KOPT-K1 (cell line): ENCODE measurements at regions not wholly inside any gene's neighbourhood (a gene's known extent, or its start where the extent isn't known, plus 50 kb on each side); places are given as distances from the start of the nearest gene placed in this dataset.

Experiments
- H3K27ac ChIP-seq: fragments of 200-600 bp; sonication (generic); 2 replicates; pipeline ENCODE4 v1.5.1; 2016; ENCODE audit warnings: antibody characterized with exemption, mild to moderate bottlenecking, low read depth, low read length; ENCODE audit not compliant: poor library complexity, severe bottlenecking
- H3K36me3 ChIP-seq: fragments of 200-600 bp; sonication (generic); 2 replicates; pipeline ENCODE4 v1.5.1; 2017; ENCODE audit warnings: antibody characterized with exemption, mild to moderate bottlenecking, low read length, moderate library complexity; ENCODE audit not compliant: insufficient read depth
- H3K9me3 ChIP-seq: fragments of 200-600 bp; sonication (generic); 2 replicates; pipeline ENCODE4 v1.5.1; 2017; ENCODE audit warnings: antibody characterized with exemption, low read length, mild to moderate bottlenecking; ENCODE audit not compliant: insufficient read depth, poor library complexity, severe bottlenecking

DNA sequence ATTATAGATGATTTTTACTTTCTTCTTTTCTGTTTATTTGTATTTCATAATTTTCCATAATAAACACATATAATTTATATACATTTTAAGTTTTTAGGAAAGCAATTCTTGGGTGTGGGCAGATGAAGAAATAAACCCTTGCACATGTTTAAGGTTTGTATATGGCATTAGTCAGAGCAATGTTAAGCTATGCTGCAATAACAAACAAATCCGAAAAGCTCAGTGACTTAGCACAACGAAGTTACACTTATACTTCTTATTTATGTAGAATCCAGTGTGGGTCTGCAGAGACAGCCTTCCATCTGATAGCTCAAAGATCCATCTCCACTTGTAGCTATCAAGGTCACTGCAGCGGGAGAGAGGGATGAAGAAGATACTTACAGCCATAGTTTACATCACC, 68.5 kb upstream of the BARX2 start:
- H3K9me3 ChIP-seq: no peaks in the 10 kb centered on the region
- no peak overlapping the region for H3K27ac ChIP-seq
- no peaks in the 10 kb centered on the region for H3K36me3 ChIP-seq

DNA sequence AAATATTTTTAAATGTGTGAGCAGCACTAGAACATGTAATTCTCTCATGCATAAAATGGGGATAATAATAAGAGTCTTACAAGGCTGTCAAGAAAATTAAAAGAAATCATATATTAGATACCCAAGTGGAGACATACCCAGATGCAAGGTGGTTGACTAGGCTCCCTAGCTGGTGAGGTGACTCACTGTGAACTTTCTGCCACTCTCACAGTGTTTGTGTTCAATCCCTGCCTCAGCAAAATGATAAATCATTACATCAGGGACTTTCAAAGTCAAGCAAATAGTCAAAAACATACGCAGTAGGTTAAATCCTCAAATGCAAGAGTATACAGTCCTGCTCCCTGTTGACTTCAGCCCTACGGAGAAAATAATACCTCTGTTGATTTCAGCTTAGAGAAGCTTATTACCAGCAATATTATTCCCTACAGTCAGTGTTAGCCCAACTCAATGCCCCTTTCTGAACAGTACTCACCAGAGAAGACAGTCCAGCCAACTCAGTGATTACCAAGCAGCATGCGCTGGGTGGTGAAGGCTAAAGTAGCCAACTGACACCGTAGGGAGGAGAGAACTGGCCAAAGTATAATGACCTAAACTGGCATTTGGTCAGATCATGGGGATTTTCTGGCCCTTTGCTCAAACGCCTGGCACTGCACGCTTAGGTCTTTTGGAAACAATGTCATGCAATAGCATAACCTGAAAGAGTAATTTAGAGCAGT, 73.1 kb upstream of the BARX2 start:
- H3K27ac ChIP-seq: no peak overlapping the region
- H3K9me3 ChIP-seq: no peaks in the 10 kb centered on the region
- no peaks in the 10 kb centered on the region for H3K36me3 ChIP-seq

DNA sequence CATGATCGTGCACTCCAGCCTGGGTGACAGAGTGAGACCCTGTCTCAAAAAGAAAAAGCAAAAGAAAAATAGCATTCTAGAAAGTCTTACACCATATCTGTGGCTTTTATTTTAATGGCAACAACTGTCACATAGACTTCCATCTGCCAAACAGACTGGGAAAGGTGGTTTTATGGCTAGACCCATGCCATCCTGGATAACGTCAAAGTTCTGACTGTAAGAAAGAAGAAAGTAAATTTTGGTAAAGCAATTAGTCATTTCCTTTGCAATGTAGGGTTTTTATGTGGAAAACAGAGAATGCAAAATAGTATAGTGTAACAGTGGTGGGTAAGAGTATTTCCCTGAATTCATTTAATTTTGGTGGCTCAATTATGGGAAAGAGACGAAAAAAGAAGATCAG, 75.5 kb upstream of the BARX2 start:
- Histone ChIP-seq H3K36me3 (no peaks in the 10 kb centered on the region), H3K27ac (no peak overlapping the region), H3K9me3 (no peaks in the 10 kb centered on the region)

DNA sequence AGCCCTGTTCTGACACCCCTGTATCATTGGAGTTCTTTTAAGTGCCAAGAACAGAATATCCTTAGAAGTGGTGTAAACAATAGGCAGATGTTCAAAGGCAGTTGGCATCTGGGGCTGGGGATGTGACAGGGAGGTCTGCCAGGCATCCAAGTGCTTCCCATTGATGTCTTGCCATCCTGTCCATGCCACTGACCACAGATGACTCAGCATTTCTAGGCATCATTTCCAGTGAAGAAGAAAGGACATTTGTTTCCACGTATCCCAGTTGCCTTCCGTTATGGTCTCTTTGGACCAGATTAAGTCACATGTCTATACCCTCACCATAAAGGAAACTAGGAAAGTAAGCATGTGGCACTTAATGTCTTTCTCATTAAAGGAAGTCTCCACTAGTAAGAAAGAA, 76.7 kb upstream of the BARX2 start:
- Histone ChIP-seq H3K36me3 (no peaks in the 10 kb centered on the region), H3K27ac (no peak overlapping the region), H3K9me3 (no peaks in the 10 kb centered on the region)

DNA sequence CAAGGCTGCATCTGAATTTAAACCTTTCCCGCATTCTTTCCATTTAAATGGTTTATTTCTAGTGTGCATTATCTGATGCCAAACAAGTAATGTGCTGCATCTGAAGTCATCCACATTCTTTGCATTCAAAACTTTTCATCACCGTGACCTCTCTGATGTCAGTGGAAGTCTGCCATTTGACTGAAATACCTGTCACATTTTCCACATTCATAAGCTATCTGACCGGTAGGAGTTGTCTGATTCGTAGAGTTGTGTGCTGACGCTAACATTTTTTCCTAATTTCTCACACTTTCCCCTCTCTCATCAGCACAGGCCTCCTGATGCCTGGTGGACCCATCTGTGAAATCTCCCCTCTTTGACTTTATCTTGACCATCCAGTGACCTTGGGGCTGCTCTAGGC, 79.9 kb upstream of the BARX2 start:
- no peaks in the 10 kb centered on the region for H3K9me3 ChIP-seq
- H3K27ac ChIP-seq: no peak overlapping the region
- no peaks in the 10 kb centered on the region for H3K36me3 ChIP-seq

DNA sequence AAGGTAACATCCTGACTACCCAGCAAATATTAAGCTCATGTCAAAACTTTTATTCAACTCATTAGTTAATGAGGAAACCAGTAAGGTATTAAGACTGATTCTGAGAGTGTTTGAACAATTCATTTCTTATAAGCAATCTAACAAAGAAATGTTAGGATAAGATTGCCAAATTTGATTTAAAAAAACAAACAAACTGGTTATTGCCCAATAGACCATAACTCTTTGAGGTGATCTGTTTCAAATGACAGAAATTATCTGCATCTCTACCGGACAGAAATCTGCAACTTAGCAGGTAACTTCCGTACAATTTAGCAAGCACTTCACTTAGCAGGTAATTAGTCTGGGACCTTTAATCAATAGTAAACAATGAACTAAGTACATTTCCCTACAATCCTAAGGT, 82.9 kb upstream of the BARX2 start:
- H3K9me3 ChIP-seq: no peaks in the 10 kb centered on the region
- H3K36me3 ChIP-seq: no peaks in the 10 kb centered on the region
- no peak overlapping the region for H3K27ac ChIP-seq

DNA sequence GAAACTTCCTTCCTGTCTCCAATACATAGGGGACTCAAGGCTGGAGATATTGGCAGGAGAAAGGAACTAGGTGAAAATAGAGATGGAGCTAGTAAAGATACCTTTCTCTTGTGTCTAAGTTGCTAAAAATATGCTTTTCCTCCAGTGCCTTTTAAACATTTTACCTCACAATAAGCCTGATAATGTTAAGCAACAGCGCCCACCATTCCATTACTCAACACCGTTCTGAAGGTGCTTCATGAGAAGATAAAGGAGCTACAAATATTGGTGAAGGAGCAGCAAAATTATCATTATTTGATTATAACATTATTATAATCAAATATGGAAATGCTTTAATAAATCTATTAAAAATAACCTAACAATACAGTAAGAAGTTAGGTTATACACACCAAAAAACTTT, 83.6 kb upstream of the BARX2 start:
- Histone ChIP-seq H3K9me3 (no peaks in the 10 kb centered on the region), H3K36me3 (no peaks in the 10 kb centered on the region), H3K27ac (no peak overlapping the region)

DNA sequence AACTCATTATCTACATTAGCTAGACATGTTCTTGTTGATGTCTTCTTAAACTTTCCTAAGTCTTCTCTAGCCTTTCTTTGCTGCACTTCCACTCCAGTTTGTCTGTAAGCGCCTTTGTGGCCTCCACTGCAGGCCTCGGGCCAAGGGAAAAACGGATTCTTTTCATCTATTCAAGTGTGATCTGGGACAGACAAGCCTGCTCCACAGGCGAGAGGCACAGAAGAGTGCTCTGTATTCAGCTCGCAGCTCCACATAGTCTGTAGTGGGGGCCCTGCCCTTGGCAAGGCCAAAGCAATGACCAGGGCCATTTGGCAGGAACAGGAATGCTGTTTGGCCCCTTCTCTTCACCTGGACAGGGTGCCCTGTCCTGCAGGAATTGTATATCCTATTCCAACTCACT, 84.1 kb upstream of the BARX2 start:
- Histone ChIP-seq H3K9me3 (no peaks in the 10 kb centered on the region), H3K27ac (no peak overlapping the region), H3K36me3 (no peaks in the 10 kb centered on the region)

DNA sequence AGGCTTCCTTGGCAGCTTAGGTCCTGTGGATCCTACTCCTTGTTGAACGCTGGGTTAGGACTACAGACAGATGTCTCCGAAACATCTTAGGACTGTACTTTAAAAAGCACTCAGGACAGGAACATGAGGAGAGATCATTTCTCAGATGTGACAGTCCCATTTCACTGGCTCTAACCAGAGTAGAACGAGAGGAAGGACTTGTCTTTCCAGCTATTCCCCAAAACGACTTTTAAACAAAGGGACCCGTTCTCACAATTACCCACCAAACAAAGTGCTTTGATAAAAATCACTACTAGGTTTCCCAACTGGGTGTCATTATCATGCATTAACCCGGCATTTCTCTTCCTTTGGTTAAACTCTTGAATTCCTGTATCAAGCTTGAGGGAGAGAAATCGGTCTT, 84.7 kb upstream of the BARX2 start:
- Histone ChIP-seq H3K36me3 (no peaks in the 10 kb centered on the region), H3K9me3 (no peaks in the 10 kb centered on the region), H3K27ac (no peak overlapping the region)

DNA sequence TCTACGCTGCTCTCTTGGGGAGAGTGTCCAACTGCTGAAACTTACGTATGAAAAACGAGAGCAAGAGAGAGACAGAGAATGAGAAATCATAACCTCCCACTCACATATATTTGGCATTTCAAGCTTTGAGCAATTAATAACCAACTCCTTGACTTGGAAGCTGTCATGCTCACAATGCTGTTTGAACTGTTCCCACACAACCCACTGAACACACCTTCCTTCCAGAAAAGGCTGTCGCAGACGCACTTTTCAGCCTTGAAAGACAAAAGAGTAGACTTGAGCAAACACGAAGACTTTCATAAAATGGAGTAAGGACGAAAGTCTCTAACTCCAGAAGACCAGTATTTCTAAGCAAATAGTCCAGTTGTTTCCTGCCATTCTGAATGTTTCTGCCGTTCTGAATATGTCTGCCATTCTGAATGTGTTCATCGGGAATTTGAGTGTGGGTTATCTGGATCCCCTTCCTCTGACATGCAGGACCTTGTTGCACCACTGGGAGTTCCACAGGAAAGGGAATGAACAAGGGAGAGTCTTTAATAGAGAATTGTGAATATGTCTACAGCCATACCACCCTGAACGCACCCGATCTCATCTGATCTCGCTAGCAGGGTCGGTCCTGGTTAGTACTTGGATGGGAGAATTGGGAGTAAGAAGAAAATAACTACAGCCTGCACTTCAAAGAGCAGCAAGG, 86.2 kb upstream of the BARX2 start:
- no peak overlapping the region for H3K27ac ChIP-seq
- no peaks in the 10 kb centered on the region for H3K36me3 ChIP-seq
- H3K9me3 ChIP-seq: no peaks in the 10 kb centered on the region

DNA sequence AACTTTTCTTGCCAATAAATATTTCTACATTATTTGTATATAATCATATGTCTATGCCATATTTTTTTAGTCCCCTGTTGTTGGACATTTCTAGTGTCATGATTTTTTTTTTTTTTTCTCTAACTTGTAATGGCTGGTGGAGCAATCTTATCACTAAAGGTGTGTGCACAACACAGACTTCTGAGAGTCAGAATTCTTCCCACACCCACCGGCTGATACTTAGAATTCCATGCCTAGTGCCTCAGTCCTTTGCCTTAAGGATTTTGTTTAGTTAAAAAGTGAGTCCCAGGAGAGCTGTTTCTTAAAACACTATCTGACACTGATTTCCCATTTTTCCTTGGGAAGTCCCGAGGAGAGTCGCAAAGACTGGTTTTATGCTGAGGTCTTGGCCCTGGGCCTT, 87.7 kb upstream of the BARX2 start:
- Histone ChIP-seq H3K27ac (no peak overlapping the region), H3K9me3 (no peaks in the 10 kb centered on the region), H3K36me3 (no peaks in the 10 kb centered on the region)

DNA sequence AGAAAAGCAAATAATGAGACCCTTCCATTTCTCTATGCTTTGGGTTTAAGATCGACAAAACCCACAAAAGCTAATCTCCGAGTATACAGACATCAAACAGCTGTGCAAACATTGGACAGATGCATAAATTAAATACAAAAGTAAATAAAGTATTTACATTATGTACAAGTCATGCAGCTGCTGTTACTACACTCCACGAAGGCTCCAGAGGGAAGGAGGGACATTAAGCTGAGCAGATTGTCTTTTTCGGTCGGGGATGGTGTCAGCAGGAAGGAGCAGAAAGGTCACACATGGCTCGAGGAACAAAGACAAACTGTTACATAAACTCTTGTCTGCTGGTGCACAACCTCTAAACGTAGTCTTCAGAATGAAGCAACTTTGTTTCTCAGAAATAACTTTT, 88.8 kb upstream of the BARX2 start:
- Histone ChIP-seq H3K27ac (no peak overlapping the region), H3K9me3 (no peaks in the 10 kb centered on the region), H3K36me3 (no peaks in the 10 kb centered on the region)

DNA sequence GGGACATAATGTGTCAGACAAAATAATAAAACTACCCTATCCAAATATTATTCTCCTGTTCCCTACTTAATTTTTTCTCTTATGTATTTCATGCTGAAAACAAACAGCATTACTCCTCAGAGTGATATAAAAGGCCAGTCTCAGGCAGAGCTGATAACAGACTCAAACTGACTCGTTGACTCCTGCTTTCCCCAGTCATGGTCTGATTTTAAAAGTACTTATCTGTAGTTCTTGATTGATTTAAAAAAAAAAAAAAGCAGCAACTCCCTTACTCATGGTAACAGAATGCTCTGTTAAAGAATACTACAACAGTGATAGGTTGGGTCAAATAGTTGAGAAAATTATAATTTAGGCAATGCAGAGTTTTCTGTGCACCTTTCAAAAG, 90.3 kb upstream of the BARX2 start:
- Histone ChIP-seq H3K9me3 (no peaks in the 10 kb centered on the region), H3K36me3 (no peaks in the 10 kb centered on the region), H3K27ac (no peak overlapping the region)

DNA sequence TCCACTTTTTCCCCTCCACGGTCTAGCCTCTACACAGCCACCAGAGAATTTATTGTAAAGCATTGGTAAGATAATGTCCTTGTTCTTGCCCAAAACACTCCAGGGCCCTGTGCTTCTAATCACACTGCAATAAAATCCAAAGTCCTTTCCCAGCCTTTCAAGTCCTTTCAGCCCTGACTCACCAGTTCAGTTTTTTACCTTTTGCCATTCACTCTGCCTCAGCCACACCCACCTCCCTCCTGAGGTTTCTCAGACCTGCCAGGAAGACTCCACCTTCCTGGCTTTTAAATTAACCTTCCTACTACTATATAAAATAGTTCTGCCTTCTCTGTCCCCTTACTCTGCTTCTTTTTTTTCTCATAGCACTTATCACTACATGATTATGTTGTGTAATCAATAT, 91.0 kb upstream of the ARHGAP32 start:
- H3K36me3 ChIP-seq: no peaks in the 10 kb centered on the region
- H3K27ac ChIP-seq: no peak overlapping the region
- H3K9me3 ChIP-seq: no peaks in the 10 kb centered on the region

DNA sequence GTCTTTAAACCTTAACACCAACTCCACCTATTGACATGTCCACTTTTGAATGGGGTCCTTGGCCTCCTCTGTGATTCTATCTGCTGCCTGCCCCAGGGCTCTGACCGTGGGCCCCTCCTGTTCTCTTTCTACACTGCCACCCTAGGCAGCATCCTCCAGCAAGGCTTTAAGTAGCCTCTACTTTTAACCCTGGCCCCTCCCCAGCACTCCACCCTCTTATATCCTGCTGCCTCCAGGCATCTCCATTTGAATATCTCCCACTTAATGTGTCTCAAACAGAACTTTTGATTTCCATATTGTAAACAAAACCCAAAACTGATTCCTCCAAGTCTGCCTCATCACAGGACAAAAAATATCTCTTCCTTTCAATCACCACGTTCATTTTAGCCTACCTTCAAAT, 90.5 kb upstream of the ARHGAP32 start:
- Histone ChIP-seq H3K27ac (no peak overlapping the region), H3K36me3 (no peaks in the 10 kb centered on the region)

More for the DNA sequence above, 90.5 kb upstream of the ARHGAP32 start:
- H3K9me3 ChIP-seq: no peaks in the 10 kb centered on the region
